Frontal cortex (tissue), 4 donors: ENCODE measurements at regions not wholly inside any gene's neighbourhood (a gene's known extent, or its start where the extent isn't known, plus 50 kb on each side); places are given as distances from the start of the nearest gene placed in this dataset. TPM values are rescaled to one million over a fixed set of nuclear protein-coding genes. Genes with fewer than 3 reads are reported as not detected.
A peak's percentile ranks its signal among the peaks of the same experiment; 100 is the strongest.

ENCODE experiments used
- DNase-seq, 2 donors: peaks; one replicate each; pipeline ENCODE4 v3.0.0; 2012; ENCODE audit warnings: low spot score in 2 of 2
- FAIRE-seq: peaks from 2 replicates; lab custom pipeline; 2012; peaks lifted over from hg19 to GRCh38; lab: Jason Lieb, UNC
- small RNA-seq: library from RNA; depleted of rRNA; stranded (forward); fragments of <200 nt; gene quantifications from one replicate; pipeline ENCODE3, GENCODE V24; 2014
- donor health status: control.
- donor health status: control.
- donor health status: control.

GRCh38 chr11:19327280-19327679 is 86.5 kb upstream of the E2F8 start:
- DNase-seq, result no peak
- FAIRE-seq, result no peak

- DNase-seq, result no peak
- no peak for FAIRE-seq
These were observed 85.8 kb upstream of the E2F8 start for GRCh38 chr11:19326499-19326898.

- FAIRE-seq (no peak), DNase-seq (no peak)
These were observed 82.8 kb upstream of the E2F8 start for GRCh38 chr11:19323502-19323901.

GRCh38 chr11:19321351-19321750 is 80.6 kb upstream of the E2F8 start:
- FAIRE-seq (no peak), DNase-seq (no peak)

- FAIRE-seq, result no peak
- DNase-seq, result no peak
These were observed 80.1 kb upstream of the E2F8 start for GRCh38 chr11:19320827-19321226.

GRCh38 chr11:19316434-19316833 is 75.7 kb upstream of the E2F8 start:
- DNase-seq, result no peak
- no peak for FAIRE-seq

GRCh38 chr11:19315511-19315910 is 74.8 kb upstream of the E2F8 start:
- no peak for DNase-seq
- no peak for FAIRE-seq

- DNase-seq, result no peak
- no peak for FAIRE-seq
These were observed 72.4 kb upstream of the E2F8 start for GRCh38 chr11:19313140-19313539.

GRCh38 chr11:19311308-19312030 is 70.7 kb upstream of the E2F8 start:
- DNase-seq (peak; percentile 29 to 59), FAIRE-seq (no peak)

- DNase-seq, result no peak
- FAIRE-seq, result no peak
These were observed 66.8 kb upstream of the E2F8 start for GRCh38 chr11:19307498-19307897.

- DNase-seq, result no peak
- no peak for FAIRE-seq
These were observed 65.6 kb upstream of the E2F8 start for GRCh38 chr11:19306179-19306944.

GRCh38 chr11:19301361-19301760 is 60.6 kb upstream of the E2F8 start:
- DNase-seq (no peak), FAIRE-seq (no peak)

GRCh38 chr11:19294444-19294843 is 53.7 kb upstream of the E2F8 start:
- DNase-seq (no peak), FAIRE-seq (no peak)

GRCh38 chr11:19291064-19291463 is 50.3 kb upstream of the E2F8 start:
- DNase-seq (no peak), FAIRE-seq (no peak)

Small RNA genes in the stretch of these regions (small RNA-seq; reads per million reads assigned to genes)
- gene MIR4486, result not detected
- not detected for gene RF00408
- not detected for gene RNA5SP335
